T-helper 2 cell treated with Interferon-gamma antibody and Interleukin-4, amounts not matched to agents 5 μg/mL and 100 μg/mL, for 36 hours (primary cell): ENCODE measurements at regions not wholly inside any gene's neighbourhood (a gene's known extent, or its start where the extent isn't known, plus 50 kb on each side); places are given as distances from the start of the nearest gene placed in this dataset.
"Not testable (repeated sequence)": the region's sequence is repeated elsewhere in the genome, so short reads cannot be mapped to it uniquely, and the experiment has no call there.

ENCODE experiments used
- DNase-seq: peaks from one replicate; pipeline ENCODE4 v3.0.0; 2021; ENCODE audit warnings: low spot score
- H3K27ac Mint-ChIP-seq: one replicate; pipeline ENCODE4 v1.8.0; 2021; ENCODE audit warnings: mild to moderate bottlenecking, mixed read lengths
- H3K27me3 Mint-ChIP-seq: one replicate; pipeline ENCODE4 v1.8.0; 2021; ENCODE audit warnings: low read depth, mixed read lengths
- H3K36me3 Mint-ChIP-seq: one replicate; pipeline ENCODE4 v1.8.0; 2021; ENCODE audit warnings: low read depth, mixed read lengths
- H3K4me1 Mint-ChIP-seq: one replicate; pipeline ENCODE4 v1.8.0; 2021; ENCODE audit warnings: low read depth, mixed read lengths
- H3K4me3 Mint-ChIP-seq: one replicate; pipeline ENCODE4 v1.8.0; 2022; ENCODE audit warnings: mild to moderate bottlenecking, moderate library complexity, mixed read lengths
- H3K9me3 Mint-ChIP-seq: one replicate; pipeline ENCODE4 v1.8.0; 2021; ENCODE audit warnings: mixed read lengths

DNA sequence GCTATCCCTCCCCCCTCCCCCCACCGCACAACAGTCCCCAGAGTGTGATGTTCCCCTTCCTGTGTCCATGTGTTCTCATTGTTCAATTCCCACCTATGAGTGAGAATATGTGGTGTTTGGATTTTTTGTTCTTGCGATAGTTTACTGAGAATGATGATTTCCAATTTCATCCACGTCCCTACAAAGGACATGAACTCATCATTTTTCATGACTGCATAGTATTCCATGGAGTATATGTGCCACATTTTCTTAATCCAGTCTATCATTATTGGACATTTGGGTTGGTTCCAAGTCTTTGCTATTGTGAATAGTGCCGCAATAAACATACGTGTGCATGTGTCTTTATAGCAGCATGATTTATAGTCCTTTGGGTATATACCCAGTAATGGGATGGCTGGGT lies 342.0 kb upstream of the KIAA1217 start:
- DNase-seq, H3K36me3 Mint-ChIP-seq, H3K27ac Mint-ChIP-seq, H3K4me3 Mint-ChIP-seq, H3K27me3 Mint-ChIP-seq, H3K4me1 Mint-ChIP-seq, H3K9me3 Mint-ChIP-seq: not testable (repeated sequence)

DNA sequence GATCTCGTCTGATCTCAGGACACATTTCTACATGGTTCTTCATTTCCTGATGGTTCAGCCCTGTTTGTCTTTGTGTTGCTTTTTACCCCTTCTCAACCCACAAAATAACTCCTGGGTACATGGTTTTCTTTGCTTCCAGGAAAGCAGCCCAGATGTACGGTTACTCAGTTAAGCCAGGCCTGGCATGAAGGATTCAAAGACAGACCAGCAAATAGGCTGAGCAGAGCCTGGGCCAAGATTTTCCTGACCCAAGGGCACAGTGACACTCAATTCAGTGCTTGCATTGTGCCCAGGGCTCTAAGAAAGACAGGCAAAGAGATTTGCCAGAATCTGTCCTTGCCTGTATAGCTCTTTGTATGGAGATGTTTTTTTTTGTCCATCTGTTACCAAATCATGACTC lies 340.8 kb upstream of the KIAA1217 start:
- Mint-ChIP-seq H3K36me3 (no peaks in the 10 kb centered on the region), H3K27me3 (no peaks in the 10 kb centered on the region), H3K4me3 (no peak overlapping the region), H3K9me3 (no peaks in the 10 kb centered on the region), H3K4me1 (no peaks in the 10 kb centered on the region), H3K27ac (no peak overlapping the region)
- no peak for DNase-seq

DNA sequence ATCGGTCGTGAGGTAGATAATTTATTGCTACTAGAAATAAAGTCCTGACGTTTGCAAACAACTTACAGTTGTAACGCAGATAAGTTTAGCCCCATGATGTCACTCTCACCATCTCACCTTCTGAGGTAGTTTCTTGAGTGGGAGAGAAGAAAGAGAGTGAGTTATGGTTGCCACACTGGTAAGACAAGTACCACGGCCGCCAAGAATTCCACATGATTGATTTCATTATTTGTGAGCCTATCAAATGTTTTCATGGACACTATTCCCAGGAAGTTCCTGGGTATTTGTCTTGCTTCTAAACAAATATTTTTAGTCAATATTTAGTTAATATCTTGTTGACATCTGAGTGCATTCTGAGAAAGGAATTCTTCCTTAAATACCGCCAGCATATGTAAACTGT lies 339.4 kb upstream of the KIAA1217 start:
- Mint-ChIP-seq H3K4me1 (no peaks in the 10 kb centered on the region), H3K27ac (no peak overlapping the region), H3K36me3 (no peaks in the 10 kb centered on the region), H3K4me3 (no peak overlapping the region), H3K27me3 (no peaks in the 10 kb centered on the region), H3K9me3 (no peaks in the 10 kb centered on the region)
- no peak for DNase-seq

- no peak overlapping the region for H3K27ac Mint-ChIP-seq
- no peaks in the 10 kb centered on the region for H3K9me3 Mint-ChIP-seq
- DNase-seq = no peak
- no peaks in the 10 kb centered on the region for H3K36me3 Mint-ChIP-seq
- no peak overlapping the region for H3K4me3 Mint-ChIP-seq
- no peaks in the 10 kb centered on the region for H3K4me1 Mint-ChIP-seq
- no peaks in the 10 kb centered on the region for H3K27me3 Mint-ChIP-seq
Observed at GRCh38 chr10:23869996-23870395, 338.9 kb upstream of the KIAA1217 start.

DNA sequence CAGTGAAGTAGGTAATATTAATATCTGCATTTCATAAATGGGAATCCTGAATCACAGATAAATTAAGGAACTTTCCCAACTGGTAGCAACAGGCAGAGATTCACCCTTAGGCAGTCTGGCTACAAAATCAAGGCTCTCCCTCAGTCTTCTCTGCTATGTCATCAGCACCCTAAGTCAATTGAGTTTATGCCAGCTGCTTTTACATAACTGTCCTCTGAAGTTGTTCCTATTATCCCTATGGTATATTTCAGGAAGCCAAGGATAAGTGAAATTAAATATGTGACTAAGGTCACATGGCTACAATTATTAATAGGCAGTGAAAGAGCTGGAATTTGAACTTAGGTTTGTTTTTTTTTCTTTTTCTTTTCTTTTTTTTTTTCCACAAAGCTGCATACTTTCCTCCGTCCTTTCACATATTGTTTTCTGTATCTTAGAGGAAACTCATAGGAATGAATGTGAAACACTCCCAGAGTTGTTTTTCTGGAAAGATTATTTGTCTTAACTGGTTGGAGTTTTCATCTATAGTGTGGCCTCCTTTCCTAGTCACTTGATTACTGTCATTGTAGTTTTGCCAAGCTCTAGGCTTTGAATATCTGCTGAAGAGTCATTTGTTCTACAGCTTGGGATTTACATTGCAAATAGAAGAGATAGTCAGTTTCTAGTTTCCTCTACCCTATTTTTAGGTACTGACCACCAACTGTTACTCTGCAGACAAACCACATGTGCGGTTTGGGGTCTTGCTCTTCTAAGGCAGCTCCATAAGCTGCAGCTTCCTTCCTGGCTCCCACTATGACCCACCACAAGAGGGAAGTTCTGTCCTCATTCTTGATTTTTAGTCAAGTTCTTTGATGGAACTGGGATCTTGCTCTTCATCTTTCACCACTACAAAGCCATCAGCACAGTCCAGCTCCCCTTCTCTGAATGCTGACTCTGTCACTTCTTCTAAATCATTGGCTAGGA lies 338.0 kb upstream of the KIAA1217 start:
- H3K4me1 Mint-ChIP-seq = no peaks in the 10 kb centered on the region
- H3K4me3 Mint-ChIP-seq = no peak overlapping the region
- H3K9me3 Mint-ChIP-seq = no peaks in the 10 kb centered on the region
- H3K36me3 Mint-ChIP-seq = no peaks in the 10 kb centered on the region
- H3K27ac Mint-ChIP-seq = no peak overlapping the region
- no peaks in the 10 kb centered on the region for H3K27me3 Mint-ChIP-seq
- no peak for DNase-seq

GRCh38 chr10:23872290-23872689 lies 336.6 kb upstream of the KIAA1217 start:
- Mint-ChIP-seq H3K36me3 (no peaks in the 10 kb centered on the region), H3K4me1 (no peaks in the 10 kb centered on the region), H3K9me3 (no peaks in the 10 kb centered on the region), H3K4me3 (no peak overlapping the region), H3K27ac (no peak overlapping the region), H3K27me3 (no peaks in the 10 kb centered on the region)
- DNase-seq = no peak

- no peaks in the 10 kb centered on the region for H3K9me3 Mint-ChIP-seq
- no peak overlapping the region for H3K4me3 Mint-ChIP-seq
- H3K27ac Mint-ChIP-seq = no peak overlapping the region
- H3K4me1 Mint-ChIP-seq = no peaks in the 10 kb centered on the region
- H3K27me3 Mint-ChIP-seq = no peaks in the 10 kb centered on the region
- no peak for DNase-seq
- H3K36me3 Mint-ChIP-seq = no peaks in the 10 kb centered on the region
Observed at GRCh38 chr10:23877791-23878320, 331.1 kb upstream of the KIAA1217 start.

DNA sequence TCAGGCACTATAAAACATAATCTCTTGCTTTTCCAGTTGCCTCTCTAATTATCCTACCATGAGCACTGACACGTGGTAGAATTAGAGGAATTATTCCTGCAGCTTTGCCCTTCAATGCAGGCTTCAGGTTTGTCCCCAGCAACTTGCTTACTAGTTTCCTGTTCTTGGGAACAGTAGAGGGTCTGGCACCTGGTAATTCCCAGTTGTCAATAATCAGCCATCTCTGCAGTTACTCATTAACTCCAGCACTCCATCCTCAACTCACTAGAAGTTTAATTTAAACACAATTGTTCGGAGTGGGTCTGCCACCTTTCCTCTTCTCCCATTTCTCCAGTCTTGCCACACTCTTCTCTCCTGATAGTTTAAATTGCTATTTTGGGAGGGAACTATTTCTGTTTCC lies 324.3 kb upstream of the KIAA1217 start:
- Mint-ChIP-seq H3K9me3 (no peaks in the 10 kb centered on the region), H3K27ac (no peak overlapping the region), H3K4me3 (no peak overlapping the region), H3K27me3 (no peaks in the 10 kb centered on the region), H3K4me1 (no peaks in the 10 kb centered on the region), H3K36me3 (no peaks in the 10 kb centered on the region)
- DNase-seq = no peak

- no peak for DNase-seq
- no peaks in the 10 kb centered on the region for H3K9me3 Mint-ChIP-seq
- no peak overlapping the region for H3K4me3 Mint-ChIP-seq
- H3K27me3 Mint-ChIP-seq = no peaks in the 10 kb centered on the region
- no peaks in the 10 kb centered on the region for H3K36me3 Mint-ChIP-seq
- H3K4me1 Mint-ChIP-seq = no peaks in the 10 kb centered on the region
- H3K27ac Mint-ChIP-seq = no peak overlapping the region
Observed at GRCh38 chr10:23885853-23886252, 323.1 kb upstream of the KIAA1217 start.

- no peaks in the 10 kb centered on the region for H3K36me3 Mint-ChIP-seq
- DNase-seq = no peak
- no peak overlapping the region for H3K4me3 Mint-ChIP-seq
- H3K9me3 Mint-ChIP-seq = no peaks in the 10 kb centered on the region
- H3K27me3 Mint-ChIP-seq = no peaks in the 10 kb centered on the region
- H3K4me1 Mint-ChIP-seq = no peaks in the 10 kb centered on the region
- H3K27ac Mint-ChIP-seq = no peak overlapping the region
Observed at GRCh38 chr10:23886355-23886754, 322.6 kb upstream of the KIAA1217 start.

DNA sequence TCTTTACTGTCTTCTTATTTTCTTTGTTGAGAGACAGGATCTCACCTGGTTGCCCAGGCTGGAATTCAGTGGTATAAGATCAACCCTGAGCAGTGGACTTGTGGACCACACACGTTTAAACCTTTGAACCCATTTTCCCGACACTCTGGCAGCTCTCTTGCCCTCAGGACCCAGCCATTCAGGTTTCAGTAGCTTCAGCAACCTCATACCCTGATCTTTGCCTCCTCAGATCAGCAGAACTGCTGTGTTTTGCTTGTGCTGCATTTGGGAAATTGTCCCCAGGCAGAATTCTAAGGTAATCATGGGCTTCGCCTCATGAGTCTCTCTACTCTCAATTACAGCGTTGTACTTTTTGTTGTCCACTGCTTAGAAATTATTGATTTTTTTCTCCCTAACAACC lies 317.6 kb upstream of the KIAA1217 start:
- H3K9me3 Mint-ChIP-seq = peaks cover 2% of the 10 kb centered on the region
- H3K27me3 Mint-ChIP-seq = no peaks in the 10 kb centered on the region
- H3K36me3 Mint-ChIP-seq = no peaks in the 10 kb centered on the region
- no peak for DNase-seq
- no peak overlapping the region for H3K27ac Mint-ChIP-seq
- H3K4me1 Mint-ChIP-seq = no peaks in the 10 kb centered on the region
- H3K4me3 Mint-ChIP-seq = no peak overlapping the region

- Mint-ChIP-seq H3K4me1 (no peaks in the 10 kb centered on the region), H3K36me3 (no peaks in the 10 kb centered on the region), H3K4me3 (no peak overlapping the region)
Observed at GRCh38 chr10:23892296-23892695, 316.6 kb upstream of the KIAA1217 start.

GRCh38 chr10:23897267-23897666 lies 311.7 kb upstream of the KIAA1217 start:
- no peaks in the 10 kb centered on the region for H3K36me3 Mint-ChIP-seq

More at GRCh38 chr10:23892296-23892695, 316.6 kb upstream of the KIAA1217 start:
- H3K27ac Mint-ChIP-seq = no peak overlapping the region
- H3K9me3 Mint-ChIP-seq = peaks cover 3% of the 10 kb centered on the region
- H3K27me3 Mint-ChIP-seq = no peaks in the 10 kb centered on the region
- no peak for DNase-seq

DNA sequence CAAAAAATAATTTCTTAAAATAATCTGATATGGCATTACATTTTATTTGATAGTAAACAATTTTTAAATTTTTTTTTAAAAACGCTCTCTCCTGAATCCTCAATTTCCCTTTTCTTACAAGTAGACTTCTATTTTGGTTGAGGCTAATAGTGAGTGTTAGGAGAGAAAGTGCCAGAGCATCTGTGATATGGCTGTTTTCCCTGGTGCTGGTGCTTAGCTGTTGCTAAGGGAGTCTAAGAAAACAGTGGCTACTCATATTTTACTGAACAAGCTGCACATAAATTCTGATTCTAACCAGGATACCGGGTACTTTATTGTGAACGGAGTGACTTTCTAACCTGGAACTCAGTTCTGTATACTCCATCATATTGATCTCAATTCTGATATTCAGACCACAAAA lies 311.1 kb upstream of the KIAA1217 start:
- Mint-ChIP-seq H3K36me3 (no peaks in the 10 kb centered on the region), H3K9me3 (peaks cover 15% of the 10 kb centered on the region), H3K27me3 (no peaks in the 10 kb centered on the region), H3K27ac (no peak overlapping the region), H3K4me3 (no peak overlapping the region), H3K4me1 (no peaks in the 10 kb centered on the region)
- no peak for DNase-seq

More at GRCh38 chr10:23897267-23897666, 311.7 kb upstream of the KIAA1217 start:
- H3K9me3 Mint-ChIP-seq = peaks cover 15% of the 10 kb centered on the region
- H3K4me3 Mint-ChIP-seq = no peak overlapping the region
- no peaks in the 10 kb centered on the region for H3K4me1 Mint-ChIP-seq
- DNase-seq = no peak
- no peaks in the 10 kb centered on the region for H3K27me3 Mint-ChIP-seq
- no peak overlapping the region for H3K27ac Mint-ChIP-seq
